GM12878 (cell line): ENCODE measurements at regions not wholly inside any gene's neighbourhood (a gene's known extent, or its start where the extent isn't known, plus 50 kb on each side); places are given as distances from the start of the nearest gene placed in this dataset.
"Not testable (repeated sequence)": the region's sequence is repeated elsewhere in the genome, so short reads cannot be mapped to it uniquely, and the experiment has no call there.

Source experiments
- ATAC-seq: fragments of 200-7000 bp; cut with Tn5 transposase; 3 replicates; pipeline ENCODE4 v1.9.1; 2020; ENCODE audit warnings: mild to moderate bottlenecking, moderate library complexity
- BruUV-seq: library from RNA; stranded (reverse); fragments of 400-500 nt; replicated peaks from 2 replicates; lab custom pipeline; 2021; lab: Mats Ljungman, UMichigan
- CTCF ChIA-PET: fragments of 300-600 bp; sonication (Branson Sonifier 250); formaldehyde crosslinking; extraction: SDS; loops from one replicate; lab custom pipeline; 2021; ENCODE audit warnings: inconsistent platforms; lab: Yijun Ruan, JAX
- POLR2A ChIA-PET: fragments of 350-600 bp; formaldehyde crosslinking; extraction: SDS; loops from one replicate; lab custom pipeline; 2021; ENCODE audit warnings: inconsistent platforms; lab: Charles Lee
- RAD21 ChIA-PET: fragments of 300-600 bp; sonication (Branson Sonifier 250); formaldehyde crosslinking; loops from one replicate; lab custom pipeline; 2023; ENCODE audit warnings: antibody characterized with exemption; ENCODE audit not compliant: unreplicated experiment; lab: Charles Lee
- SMC1A ChIA-PET: fragments of 300-600 bp; sonication (Branson Sonifier 250); formaldehyde crosslinking; loops from one replicate; lab custom pipeline; 2023; ENCODE audit not compliant: unreplicated experiment, uncharacterized antibody; lab: Charles Lee
- DNase-seq: peaks from one replicate; pipeline ENCODE4 v3.0.0-alpha.2; 2011; ENCODE audit warnings: low read depth, low spot score
- FAIRE-seq: peaks from 3 replicates; lab custom pipeline; 2011; peaks lifted over from hg19 to GRCh38; lab: Jason Lieb, UNC
- H2AFZ ChIP-seq: 2 replicates; pipeline ENCODE4 v1.6.0; 2011; ENCODE audit warnings: low read depth, low read length, control low read depth; ENCODE audit not compliant: control insufficient read depth
- H3K27ac ChIP-seq: 2 replicates; pipeline ENCODE4 v1.5.1; 2011; ENCODE audit warnings: control low read depth; ENCODE audit not compliant: control insufficient read depth, insufficient read depth
- H3K27me3 ChIP-seq, 2 experiments: replicated peaks in 1 of 2; 2 replicates each; pipeline versions ENCODE4 v1.6.0 to v1.6.1; 2011; ENCODE audit warnings: low read length in 1 of 2; ENCODE audit not compliant: control insufficient read depth in 2 of 2, insufficient read depth in 2 of 2
- H3K36me3 ChIP-seq, 2 experiments: 2 replicates each; pipeline ENCODE4 v1.5.1; 2011; ENCODE audit warnings: low read length in 1 of 2; ENCODE audit not compliant: control insufficient read depth in 2 of 2, insufficient read depth in 2 of 2
- H3K4me1 ChIP-seq: 2 replicates; pipeline ENCODE4 v1.6.1; 2011; ENCODE audit warnings: mild to moderate bottlenecking, low read length, moderate library complexity, mixed read lengths; ENCODE audit not compliant: control insufficient read depth, insufficient read depth
- H3K4me2 ChIP-seq: 2 replicates; pipeline ENCODE4 v1.6.0; 2011; ENCODE audit warnings: control low read depth; ENCODE audit not compliant: control insufficient read depth, insufficient read depth
- H3K4me3 ChIP-seq: fragments of 200-600 bp; sonication (generic); 2 replicates; pipeline ENCODE4 v1.5.1; 2016
- H3K79me2 ChIP-seq: 2 replicates; pipeline ENCODE4 v1.6.0; 2011; ENCODE audit warnings: low read length; ENCODE audit not compliant: control insufficient read depth, insufficient read depth
- H3K9ac ChIP-seq: 2 replicates; pipeline ENCODE4 v1.8.0; 2011; ENCODE audit warnings: low read length, control low read depth, mixed read lengths; ENCODE audit not compliant: control insufficient read depth, insufficient read depth
- H3K9me3 ChIP-seq: replicated peaks from 3 replicates; pipeline ENCODE4 v1.5.1; 2011; ENCODE audit warnings: mild to moderate bottlenecking, low read length; ENCODE audit not compliant: control insufficient read depth, insufficient read depth
- H4K20me1 ChIP-seq: 2 replicates; pipeline ENCODE4 v1.6.0; 2011; ENCODE audit not compliant: control insufficient read depth, insufficient read depth
- BCL3 ChIP-seq: IDR thresholded peaks from 2 replicates; pipeline ENCODE4 v1.6.1; 2011; ENCODE audit warnings: borderline replicate concordance, low read depth, mild to moderate bottlenecking, moderate library complexity, low read length; ENCODE audit not compliant: insufficient read depth, poor library complexity, severe bottlenecking
- CHD1 ChIP-seq: IDR thresholded peaks from 2 replicates; pipeline ENCODE4 v1.6.1; 2012; ENCODE audit warnings: low read depth, low read length, improper control_type of control experiment
- NFXL1 ChIP-seq: fragments of 450-650 bp; IDR thresholded peaks from 2 replicates; pipeline ENCODE4 v1.6.1; 2017; ENCODE audit warnings: antibody characterized with exemption, mild to moderate bottlenecking, borderline replicate concordance
- POLR2A ChIP-seq: IDR thresholded peaks from 2 replicates; pipeline ENCODE4 v1.6.1; 2011; ENCODE audit warnings: low read depth, mild to moderate bottlenecking, low read length
- RCOR1 ChIP-seq: conservative IDR thresholded peaks from 2 replicates; pipeline ENCODE4 v1.6.1; 2012; ENCODE audit warnings: low read depth, low read length, improper control_type of control experiment
- SRF ChIP-seq, 2 experiments: IDR thresholded peaks; 2 replicates each; pipeline ENCODE4 v1.6.1; 2011; ENCODE audit warnings: low read depth in 2 of 2, low read length in 2 of 2, mild to moderate bottlenecking in 1 of 2, moderate library complexity in 1 of 2
- TARDBP ChIP-seq: IDR thresholded peaks from 2 replicates; pipeline ENCODE4 v1.6.1; 2016; ENCODE audit warnings: borderline replicate concordance
- ZNF217 ChIP-seq: fragments of 450-650 bp; IDR thresholded peaks from 2 replicates; pipeline ENCODE4 v1.6.1; 2017; ENCODE audit warnings: antibody characterized with exemption, mild to moderate bottlenecking
- WGBS: methylation state at CpG from one replicate; pipeline ENCODE4 v1.1.6; 2016; ENCODE audit warnings: low lambda C conversion rate; ENCODE audit not compliant: insufficient replicate concordance, insufficient coverage; ENCODE audit errors: missing lambda C conversion rate; 5-methylcytosine and 5-hydroxymethylcytosine counted together
- in situ Hi-C: fragments of 300-500 bp; cut with MboI; formaldehyde crosslinking; loops from 9 replicates; pipeline ENCODE4 v1.14.3; 2018; ENCODE audit warnings: mixed read lengths
- intact Hi-C: fragments of 100-400 bp; cut with micrococcal nuclease; formaldehyde crosslinking; loops from one replicate; pipeline ENCODE4 v1.14.2; 2022; ENCODE audit not compliant: unreplicated experiment

- H4K20me1 ChIP-seq, BruUV-seq, FAIRE-seq, H3K27ac ChIP-seq, H3K9me3 ChIP-seq, in situ Hi-C loops, H2AFZ ChIP-seq, H3K9ac ChIP-seq, H3K27me3 ChIP-seq, H3K4me2 ChIP-seq, DNase-seq, H3K4me3 ChIP-seq, H3K36me3 ChIP-seq, H3K79me2 ChIP-seq, ATAC-seq: not testable (repeated sequence)
- intact Hi-C loops = loop anchor here (10.0 kb wide), 1 partner anchor 832 kb away; no protein-coding TSS in a partner anchor
- ChIA-PET RAD21 (interaction anchor here (0.6 to 5.4 kb wide), 8 partner anchors 9 to 181 kb away, joined by 3 to 81 read pairs (median 3); no protein-coding TSS in a partner anchor), CTCF (interaction anchor here (0.8 to 3.9 kb wide), 4 partner anchors 10 to 181 kb away, joined by 3 to 17 read pairs (median 3); no protein-coding TSS in a partner anchor), SMC1A (interaction anchor here (0.7 to 6.4 kb wide), 8 partner anchors 12 to 182 kb away, joined by 3 to 72 read pairs (median 4); partner anchors contain the start of gene CAB39), POLR2A (interaction anchor here (0.6 to 2.0 kb wide), 2 partner anchors 16 to 334 kb away, joined by 3 to 4 read pairs; no protein-coding TSS in a partner anchor)
- WGBS = 95% methylated on average over 11 of the region's 11 CpGs
- H3K4me1 ChIP-seq = peaks cover 17% of the 10 kb centered on the region
These were observed 95.4 kb upstream of the CAB39 start for GRCh38 chr2:230617256-230617706.

GRCh38 chr2:230619491-230619890, 93.2 kb upstream of the CAB39 start:
- no peak overlapping the region for H3K27ac ChIP-seq
- 84% methylated on average over 8 of the region's 8 CpGs for WGBS
- no TSS peak for BruUV-seq
- H4K20me1 ChIP-seq = no peaks in the 10 kb centered on the region
- H3K36me3 ChIP-seq = no peaks in the 10 kb centered on the region
- H3K4me2 ChIP-seq = no peak overlapping the region
- no peak for TF ChIP-seq ZNF217
- TF ChIP-seq TARDBP = no peak
- TF ChIP-seq CHD1 = no peak
- no peak for TF ChIP-seq SRF (IDR thresholded peaks at IDR 0.05; ENCODE audit: low read depth in 2 of 2, low read length in 2 of 2)
- no peak for TF ChIP-seq BCL3
- TF ChIP-seq NFXL1 = no peak
- no peak for TF ChIP-seq RCOR1
- no peak for TF ChIP-seq POLR2A
- ChIA-PET POLR2A (interaction anchor here (0.6 kb wide), 1 partner anchor 296 kb away, joined by 3 read pairs; no protein-coding TSS in a partner anchor), CTCF (interaction anchor here (3.9 kb wide), 1 partner anchor 179 kb away, joined by 17 read pairs; no protein-coding TSS in a partner anchor), SMC1A (interaction anchor here (0.9 to 2.2 kb wide), 5 partner anchors 18 to 171 kb away, joined by 3 to 5 read pairs (median 3); no protein-coding TSS in a partner anchor), RAD21 (interaction anchor here (1.0 to 1.5 kb wide), 2 partner anchors 25 to 179 kb away, joined by 3 read pairs; no protein-coding TSS in a partner anchor)
- ATAC-seq (no peak), FAIRE-seq (no peak), DNase-seq (no peak)
- peaks cover 17% of the 10 kb centered on the region for H3K4me1 ChIP-seq
- no peak overlapping the region for H3K9ac ChIP-seq
- no peaks in the 10 kb centered on the region for H3K79me2 ChIP-seq
- intact Hi-C loops = loop anchor here (10.0 kb wide), 1 partner anchor 835 kb away; no protein-coding TSS in a partner anchor
- H2AFZ ChIP-seq = no peak overlapping the region
- in situ Hi-C loops = no loop called here
- H3K27me3 ChIP-seq = no peaks in the 10 kb centered on the region
- no peaks in the 10 kb centered on the region for H3K9me3 ChIP-seq
- H3K4me3 ChIP-seq = no peak overlapping the region

- H3K4me3 ChIP-seq, H3K4me1 ChIP-seq, FAIRE-seq, H3K27ac ChIP-seq, SMC1A ChIA-PET, BruUV-seq, H3K4me2 ChIP-seq, H2AFZ ChIP-seq, H3K9ac ChIP-seq, H3K27me3 ChIP-seq, DNase-seq, H3K36me3 ChIP-seq, CTCF ChIA-PET, intact Hi-C loops, ATAC-seq, in situ Hi-C loops, H4K20me1 ChIP-seq, H3K79me2 ChIP-seq, RAD21 ChIA-PET, POLR2A ChIA-PET, H3K9me3 ChIP-seq: not testable (repeated sequence)
- WGBS = 50% methylated on average over 4 of the region's 4 CpGs
These were observed 87.4 kb upstream of the CAB39 start for GRCh38 chr2:230625220-230625619.
